ENCODE measurements at regions not wholly inside any gene's neighbourhood (a gene's known extent, or its start where the extent isn't known, plus 50 kb on each side); places are given as distances from the start of the nearest gene placed in this dataset.

- no peaks in the 10 kb centered on the region for H3K36me3 ChIP-seq (ENCODE audit: control insufficient read depth in 2 of 2, extremely low read depth in 1 of 2, insufficient read depth in 2 of 2, low read length in 2 of 2)
- dilution Hi-C loops (cut with MboI; ENCODE audit: extremely low pct_ligation_motif_present, low sequenced_read_pairs), result no loop called here
- no peaks in the 10 kb centered on the region for H3K4me1 ChIP-seq (ENCODE audit: control insufficient read depth, extremely low read depth, insufficient read depth, low read length)
- H3K27ac ChIP-seq (ENCODE audit: control insufficient read depth, insufficient read depth, low read length), result no peak overlapping the region
- no peak for DNase-seq (ENCODE audit: low read depth, low spot score)
- peaks cover 3% of the 10 kb centered on the region for H3K9me3 ChIP-seq (ENCODE audit: control insufficient read depth, low read depth, low read length)
- no peak for FAIRE-seq
- no peaks in the 10 kb centered on the region for H3K79me2 ChIP-seq (ENCODE audit: control insufficient read depth, insufficient read depth, low read length)
- H4K20me1 ChIP-seq (ENCODE audit: control insufficient read depth, extremely low read depth, insufficient read depth, low read length), result no peaks in the 10 kb centered on the region
- H3K9ac ChIP-seq (ENCODE audit: control insufficient read depth, extremely low read depth, insufficient read depth, low read length), result no peak overlapping the region
- H2AFZ ChIP-seq (ENCODE audit: control insufficient read depth, low read length), result no peak overlapping the region
- H3K27me3 ChIP-seq (ENCODE audit: control insufficient read depth, extremely low read depth, insufficient read depth, low read length), result no peaks in the 10 kb centered on the region
- H3K4me3 ChIP-seq (ENCODE audit: control insufficient read depth in 2 of 3, extremely low read depth in 1 of 3, insufficient read depth in 2 of 3, low read depth in 1 of 3, low read length in 3 of 3), result no peak overlapping the region
- H3K9me1 ChIP-seq (ENCODE audit: control insufficient read depth, extremely low read depth, insufficient read depth, low read length), result no peaks in the 10 kb centered on the region
- H3K4me2 ChIP-seq (ENCODE audit: control insufficient read depth, extremely low read depth, insufficient read depth, low read depth, low read length), result no peak overlapping the region
- TF ChIP-seq EZH2 (IDR thresholded peaks at IDR 0.05; ENCODE audit: low read length) (no peak), CTCF (optimal IDR thresholded peaks at IDR 0.05 in 1 of 3, IDR thresholded peaks at IDR 0.05 in 1 of 3, conservative IDR thresholded peaks at IDR 0.05 in 1 of 3; ENCODE audit: extremely low read depth in 1 of 3, insufficient read depth in 2 of 3, low read length in 3 of 3) (no peak)
These were observed 129.1 kb upstream of the LINC00305 start for GRCh38 chr18:64278026-64278425.

- dilution Hi-C loops (cut with MboI; ENCODE audit: extremely low pct_ligation_motif_present, low sequenced_read_pairs), result no loop called here
- Histone ChIP-seq H3K4me3 (ENCODE audit: control insufficient read depth in 2 of 3, extremely low read depth in 1 of 3, insufficient read depth in 2 of 3, low read depth in 1 of 3, low read length in 3 of 3) (no peak overlapping the region), H3K27me3 (ENCODE audit: control insufficient read depth, extremely low read depth, insufficient read depth, low read length) (no peaks in the 10 kb centered on the region), H3K9me3 (ENCODE audit: control insufficient read depth, low read depth, low read length) (peaks cover 3% of the 10 kb centered on the region), H3K4me2 (ENCODE audit: control insufficient read depth, extremely low read depth, insufficient read depth, low read depth, low read length) (no peak overlapping the region), H3K4me1 (ENCODE audit: control insufficient read depth, extremely low read depth, insufficient read depth, low read length) (no peaks in the 10 kb centered on the region), H3K9ac (ENCODE audit: control insufficient read depth, extremely low read depth, insufficient read depth, low read length) (no peak overlapping the region), H3K27ac (ENCODE audit: control insufficient read depth, insufficient read depth, low read length) (no peak overlapping the region), H3K36me3 (ENCODE audit: control insufficient read depth in 2 of 2, extremely low read depth in 1 of 2, insufficient read depth in 2 of 2, low read length in 2 of 2) (no peaks in the 10 kb centered on the region), H3K79me2 (ENCODE audit: control insufficient read depth, insufficient read depth, low read length) (no peaks in the 10 kb centered on the region), H2AFZ (ENCODE audit: control insufficient read depth, low read length) (no peak overlapping the region), H4K20me1 (ENCODE audit: control insufficient read depth, extremely low read depth, insufficient read depth, low read length) (no peaks in the 10 kb centered on the region), H3K9me1 (ENCODE audit: control insufficient read depth, extremely low read depth, insufficient read depth, low read length) (no peaks in the 10 kb centered on the region)
- no peak for FAIRE-seq
- no peak for DNase-seq (ENCODE audit: low read depth, low spot score)
- TF ChIP-seq EZH2 (IDR thresholded peaks at IDR 0.05; ENCODE audit: low read length), result no peak
These were observed 127.6 kb upstream of the LINC00305 start for GRCh38 chr18:64276311-64277090.

Data from keratinocyte (primary cell).